GM18508 (cell line): ENCODE measurements at regions not wholly inside any gene's neighbourhood (a gene's known extent, or its start where the extent isn't known, plus 50 kb on each side); places are given as distances from the start of the nearest gene placed in this dataset.
"Not testable (repeated sequence)": the region's sequence is repeated elsewhere in the genome, so short reads cannot be mapped to it uniquely, and the experiment has no call there.

Experiments used
- ATAC-seq: cut with Tn5 transposase; IDR thresholded peaks from one replicate; pipeline ENCODE4 v1.9.1; 2021; ENCODE audit warnings: moderate number of reproducible peaks; ENCODE audit not compliant: insufficient read depth, unreplicated experiment

GRCh38 chr6:92433911-92434310 is 985.4 kb downstream of the EPHA7 start:
- ATAC-seq: no peak

GRCh38 chr6:92431502-92431901 is 987.9 kb downstream of the EPHA7 start:
- no peak for ATAC-seq

GRCh38 chr6:92428448-92428847 is 990.9 kb downstream of the EPHA7 start:
- no peak for ATAC-seq

- ATAC-seq: no peak
Measured at GRCh38 chr6:92427453-92427852, 991.9 kb downstream of the EPHA7 start.

GRCh38 chr6:92415656-92416055 is 1003.7 kb downstream of the EPHA7 start:
- no peak for ATAC-seq

GRCh38 chr6:92408350-92408749 is 1011.0 kb downstream of the EPHA7 start:
- no peak for ATAC-seq

- no peak for ATAC-seq
Measured at GRCh38 chr6:92404281-92404680, 1015.1 kb downstream of the EPHA7 start.

- ATAC-seq: no peak
Measured at GRCh38 chr6:92399911-92400310, 1019.4 kb downstream of the EPHA7 start.

GRCh38 chr6:92388706-92389105 is 1030.7 kb downstream of the EPHA7 start:
- not testable (repeated sequence) for ATAC-seq

GRCh38 chr6:92380803-92381601 is 1038.4 kb downstream of the EPHA7 start:
- no peak for ATAC-seq

GRCh38 chr6:92377137-92377536 is 1042.2 kb downstream of the EPHA7 start:
- no peak for ATAC-seq

GRCh38 chr6:92376691-92377090 is 1042.7 kb downstream of the EPHA7 start:
- ATAC-seq: no peak

- no peak for ATAC-seq
Measured at GRCh38 chr6:92371211-92372208, 1047.8 kb downstream of the EPHA7 start.

- no peak for ATAC-seq
Measured at GRCh38 chr6:92369309-92369708, 1050.0 kb downstream of the EPHA7 start.

- ATAC-seq: no peak
Measured at GRCh38 chr6:92364948-92365541, 1054.3 kb downstream of the EPHA7 start.

- no peak for ATAC-seq
Measured at GRCh38 chr6:92363111-92363510, 1056.2 kb downstream of the EPHA7 start.

- ATAC-seq: no peak
Measured at GRCh38 chr6:92362404-92362803, 1057.0 kb downstream of the EPHA7 start.

- no peak for ATAC-seq
Measured at GRCh38 chr6:92361990-92362389, 1057.4 kb downstream of the EPHA7 start.

GRCh38 chr6:92354270-92354829 is 1065.0 kb downstream of the EPHA7 start:
- ATAC-seq: no peak

- no peak for ATAC-seq
Measured at GRCh38 chr6:92352130-92352529, 1067.2 kb downstream of the EPHA7 start.
